WERI-Rb-1 (cell line): ENCODE measurements at regions not wholly inside any gene's neighbourhood (a gene's known extent, or its start where the extent isn't known, plus 50 kb on each side); places are given as distances from the start of the nearest gene placed in this dataset.
A peak's percentile ranks its signal among the peaks of the same experiment; 100 is the strongest.

Experiments used
- DNase-seq: peaks from one replicate; pipeline ENCODE4 v3.0.0-alpha.2; 2020
- H3K27ac ChIP-seq: fragments of 250-450 bp; sonication (Bioruptor Pico); 2 replicates; pipeline ENCODE4 v1.5.1; 2020; ENCODE audit warnings: mild to moderate bottlenecking, moderate library complexity
- H3K27me3 ChIP-seq: fragments of 250-450 bp; sonication (Bioruptor Pico); 2 replicates; pipeline ENCODE4 v1.5.1; 2021; ENCODE audit warnings: mild to moderate bottlenecking, low read depth, moderate library complexity; ENCODE audit not compliant: insufficient read depth, severe bottlenecking
- H3K36me3 ChIP-seq: fragments of 250-450 bp; sonication (Bioruptor Pico); 2 replicates; pipeline ENCODE4 v1.5.1; 2020; ENCODE audit warnings: mild to moderate bottlenecking, moderate library complexity
- H3K4me3 ChIP-seq: 2 replicates; pipeline ENCODE4 v1.5.1; 2011; ENCODE audit warnings: low read depth, mild to moderate bottlenecking, control low read depth, low read length
- H3K9me3 ChIP-seq: fragments of 250-450 bp; sonication (Bioruptor Pico); 2 replicates; pipeline ENCODE4 v1.5.1; 2021; ENCODE audit warnings: mild to moderate bottlenecking, moderate library complexity; ENCODE audit not compliant: severe bottlenecking
- TF ChIP-seq, protein P1 (sequence below): IDR thresholded peaks from 2 replicates; pipeline ENCODE4 v1.5.1; 2011; ENCODE audit warnings: low read depth, mild to moderate bottlenecking, control low read depth, inconsistent platforms, low read length

DNA sequence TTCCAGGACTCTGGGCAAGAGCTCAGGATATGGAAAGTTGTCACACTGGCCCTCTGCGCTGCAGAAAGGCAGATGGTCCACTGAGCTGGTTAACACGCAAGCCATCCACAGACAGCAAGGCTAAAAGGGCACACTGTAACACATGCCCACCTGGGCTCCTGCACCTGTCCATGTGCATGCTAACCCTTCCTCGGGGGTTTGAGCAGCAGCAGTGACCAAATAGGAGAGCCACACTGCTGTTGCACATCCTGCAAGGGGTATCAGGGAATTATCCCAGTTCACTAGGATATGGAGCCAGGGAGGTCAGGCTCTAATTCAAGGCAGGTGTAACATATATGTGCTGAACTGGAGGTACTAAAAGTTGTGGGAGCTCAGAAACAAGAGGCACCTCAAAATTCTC lies 471.0 kb upstream of the CDH5 start:
- no peak for DNase-seq
- TF ChIP-seq, protein P1, sequence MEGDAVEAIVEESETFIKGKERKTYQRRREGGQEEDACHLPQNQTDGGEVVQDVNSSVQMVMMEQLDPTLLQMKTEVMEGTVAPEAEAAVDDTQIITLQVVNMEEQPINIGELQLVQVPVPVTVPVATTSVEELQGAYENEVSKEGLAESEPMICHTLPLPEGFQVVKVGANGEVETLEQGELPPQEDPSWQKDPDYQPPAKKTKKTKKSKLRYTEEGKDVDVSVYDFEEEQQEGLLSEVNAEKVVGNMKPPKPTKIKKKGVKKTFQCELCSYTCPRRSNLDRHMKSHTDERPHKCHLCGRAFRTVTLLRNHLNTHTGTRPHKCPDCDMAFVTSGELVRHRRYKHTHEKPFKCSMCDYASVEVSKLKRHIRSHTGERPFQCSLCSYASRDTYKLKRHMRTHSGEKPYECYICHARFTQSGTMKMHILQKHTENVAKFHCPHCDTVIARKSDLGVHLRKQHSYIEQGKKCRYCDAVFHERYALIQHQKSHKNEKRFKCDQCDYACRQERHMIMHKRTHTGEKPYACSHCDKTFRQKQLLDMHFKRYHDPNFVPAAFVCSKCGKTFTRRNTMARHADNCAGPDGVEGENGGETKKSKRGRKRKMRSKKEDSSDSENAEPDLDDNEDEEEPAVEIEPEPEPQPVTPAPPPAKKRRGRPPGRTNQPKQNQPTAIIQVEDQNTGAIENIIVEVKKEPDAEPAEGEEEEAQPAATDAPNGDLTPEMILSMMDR: no peak
- H3K9me3 ChIP-seq: no peaks in the 10 kb centered on the region
- no peak overlapping the region for H3K27ac ChIP-seq
- no peaks in the 10 kb centered on the region for H3K36me3 ChIP-seq
- H3K4me3 ChIP-seq: no peak overlapping the region
- H3K27me3 ChIP-seq: no peaks in the 10 kb centered on the region

DNA sequence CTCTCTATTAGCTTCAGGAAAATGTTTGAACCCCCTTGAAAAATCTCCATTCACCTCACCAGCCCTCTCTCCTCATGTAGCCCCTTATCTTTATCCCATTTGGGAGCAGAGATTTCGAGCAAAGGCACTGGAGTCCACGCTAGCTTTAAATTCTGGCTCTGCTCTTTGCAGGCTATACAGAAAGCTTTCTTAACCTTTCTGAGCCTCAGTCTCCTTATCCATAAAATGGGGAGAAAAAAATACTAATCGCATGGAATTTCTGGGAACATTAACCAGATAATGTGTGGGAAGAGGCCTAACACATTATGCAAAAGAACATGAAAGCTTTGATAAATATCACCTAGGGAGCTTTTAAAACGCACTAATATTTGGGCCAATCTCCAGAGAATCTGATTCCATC lies 476.3 kb upstream of the CDH5 start:
- Histone ChIP-seq H3K4me3 (no peak overlapping the region), H3K27ac (no peak overlapping the region), H3K27me3 (no peaks in the 10 kb centered on the region), H3K36me3 (no peaks in the 10 kb centered on the region), H3K9me3 (no peaks in the 10 kb centered on the region)
- DNase-seq: no peak
- TF ChIP-seq, protein P1: no peak

DNA sequence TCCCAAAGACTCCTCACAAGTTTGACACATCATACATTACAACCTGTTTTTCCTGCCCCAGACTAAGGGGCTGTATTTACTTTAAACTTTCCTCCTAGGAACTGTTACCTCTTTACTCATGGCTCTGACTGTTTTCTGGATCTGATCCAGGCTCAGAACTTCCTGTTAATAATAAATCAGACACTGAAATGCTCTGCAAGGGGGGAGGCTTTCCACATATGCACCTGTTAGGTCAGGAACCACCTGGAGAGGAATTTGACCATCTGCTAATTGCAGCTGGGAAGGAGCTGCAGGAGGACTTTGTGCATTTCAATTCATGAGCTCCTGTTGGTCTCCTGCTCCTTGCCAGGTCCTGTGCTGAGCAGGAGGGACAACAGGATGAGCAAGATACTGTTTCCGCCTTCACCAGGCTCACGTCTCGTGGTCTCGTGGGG lies 476.9 kb upstream of the CDH5 start:
- TF ChIP-seq, protein P1: no peak
- peak; percentile 10 for DNase-seq
- Histone ChIP-seq H3K9me3 (no peaks in the 10 kb centered on the region), H3K27ac (no peak overlapping the region), H3K36me3 (no peaks in the 10 kb centered on the region), H3K27me3 (no peaks in the 10 kb centered on the region), H3K4me3 (no peak overlapping the region)

DNA sequence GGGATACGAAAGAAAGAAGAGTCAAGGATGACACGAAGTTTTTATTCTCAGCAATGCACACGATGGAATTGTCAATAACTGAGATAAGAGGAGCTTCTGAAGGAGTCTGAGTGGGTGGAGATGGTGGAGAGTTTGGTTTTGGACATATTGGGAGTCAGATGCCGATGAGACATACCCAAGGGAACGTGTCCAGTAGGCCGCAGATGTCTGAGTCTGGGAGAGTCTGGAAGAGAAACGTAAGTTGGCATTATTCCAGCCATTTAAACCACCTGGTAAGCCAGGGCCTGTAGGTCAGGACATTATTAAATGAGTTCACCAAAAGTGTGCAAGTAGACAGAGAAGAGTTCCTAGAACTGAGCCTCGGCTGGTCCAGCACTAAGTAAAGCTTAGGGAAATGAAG lies 478.3 kb upstream of the CDH5 start:
- Histone ChIP-seq H3K4me3 (no peak overlapping the region), H3K27me3 (no peaks in the 10 kb centered on the region), H3K36me3 (no peaks in the 10 kb centered on the region), H3K27ac (no peak overlapping the region), H3K9me3 (no peaks in the 10 kb centered on the region)
- DNase-seq: no peak
- TF ChIP-seq, protein P1: no peak

DNA sequence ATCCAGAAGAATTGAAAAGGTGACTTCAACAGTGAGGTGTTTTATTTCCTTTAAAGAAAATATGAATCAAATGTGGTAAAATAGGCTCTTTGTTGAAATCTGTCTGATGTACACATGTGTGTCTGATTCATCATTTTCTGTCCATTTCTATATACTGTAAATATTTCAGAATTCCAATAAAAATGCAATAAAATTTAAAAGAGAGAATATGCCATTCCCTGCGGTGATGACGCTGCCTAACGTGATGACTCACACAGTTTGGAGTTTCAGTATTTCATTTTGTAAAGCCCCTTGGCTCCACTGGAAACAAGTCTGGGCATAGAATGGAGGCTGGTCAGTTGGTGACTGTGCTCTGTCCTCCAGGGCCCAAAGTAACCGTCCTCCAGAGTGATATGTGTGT lies 482.5 kb upstream of the CDH5 start:
- no peak overlapping the region for H3K4me3 ChIP-seq
- no peak for DNase-seq

DNA sequence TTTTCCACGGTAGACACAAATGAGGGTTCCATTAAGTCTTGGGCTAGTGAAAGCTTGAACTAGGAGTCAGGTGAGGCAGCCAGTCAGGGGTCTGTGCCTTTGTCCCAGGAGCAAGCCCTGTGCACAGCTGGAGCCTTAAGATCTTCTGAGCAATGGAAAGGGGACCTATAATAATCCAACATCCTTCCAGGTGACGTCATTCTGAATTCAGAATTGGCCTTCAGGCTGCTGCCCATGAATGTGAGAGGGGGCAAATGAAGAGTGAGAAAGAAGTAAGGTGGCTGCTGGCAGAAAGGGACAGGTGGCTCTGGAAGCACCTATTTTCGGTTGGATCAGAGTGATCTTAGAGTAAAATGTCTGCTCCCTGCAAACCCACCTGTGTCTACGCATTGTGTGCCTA lies 488.1 kb upstream of the CDH5 start:
- no peak overlapping the region for H3K4me3 ChIP-seq
- H3K9me3 ChIP-seq: no peaks in the 10 kb centered on the region
- no peaks in the 10 kb centered on the region for H3K36me3 ChIP-seq
- no peaks in the 10 kb centered on the region for H3K27me3 ChIP-seq
- no peak overlapping the region for H3K27ac ChIP-seq
- TF ChIP-seq, protein P1: no peak
- DNase-seq: no peak

More for the DNA sequence above, 482.5 kb upstream of the CDH5 start:
- Histone ChIP-seq H3K36me3 (no peaks in the 10 kb centered on the region), H3K27me3 (no peaks in the 10 kb centered on the region), H3K27ac (no peak overlapping the region), H3K9me3 (no peaks in the 10 kb centered on the region)
- TF ChIP-seq, protein P1: no peak
